ENCODE measurements at regions not wholly inside any gene's neighbourhood (a gene's known extent, or its start where the extent isn't known, plus 50 kb on each side); places are given as distances from the start of the nearest gene placed in this dataset.

GRCh38 chr14:71753976-71754375 lies 178.3 kb upstream of the RGS6 start:
- peaks cover 0 to 4% of the 10 kb centered on the region in 2 donors for H3K4me1 Mint-ChIP-seq
- no peaks in the 10 kb centered on the region for H3K9me3 Mint-ChIP-seq
- no peak for ATAC-seq
- H3K27me3 ChIP-seq (ENCODE audit: control insufficient read depth, insufficient read depth, low read length), result no peaks in the 10 kb centered on the region
- no peaks in the 10 kb centered on the region for H3K36me3 ChIP-seq (ENCODE audit: control insufficient read depth, insufficient read depth, low read length)
- H3K4me3 ChIP-seq (ENCODE audit: low read length), result no peak overlapping the region
- H3K9me3 ChIP-seq (ENCODE audit: control insufficient read depth, insufficient read depth, low read length), result no peaks in the 10 kb centered on the region
- H3K27ac ChIP-seq (ENCODE audit: low read length), result no peak overlapping the region
- H3K27ac Mint-ChIP-seq, result no peak overlapping the region
- no peaks in the 10 kb centered on the region for H3K27me3 Mint-ChIP-seq (ENCODE audit: low read depth in 2 of 2)
- DNase-seq, result no peak
- no peak for TF ChIP-seq CTCF (IDR thresholded peaks at IDR 0.05)
- H3K4me1 ChIP-seq (ENCODE audit: control insufficient read depth, insufficient read depth, low read length), result peaks cover 3% of the 10 kb centered on the region
- no peaks in the 10 kb centered on the region for H3K36me3 Mint-ChIP-seq
- H3K4me3 Mint-ChIP-seq, result no peak overlapping the region
- intact Hi-C loops (cut with micrococcal nuclease), result loop anchor here (1.0 to 2.0 kb wide), 3 partner anchors 433 to 650 kb away; partner anchors contain the start of gene SIPA1L1
- 89% methylated on average over 16 of the region's 16 CpGs for WGBS (ENCODE audit: insufficient coverage)

GRCh38 chr14:71754422-71755095 lies 177.7 kb upstream of the RGS6 start:
- DNase-seq (no peak), ATAC-seq (no peak)
- Mint-ChIP-seq H3K4me3 (no peak overlapping the region), H3K27me3 (ENCODE audit: low read depth in 2 of 2) (no peaks in the 10 kb centered on the region), H3K36me3 (no peaks in the 10 kb centered on the region), H3K9me3 (no peaks in the 10 kb centered on the region), H3K4me1 (peaks cover 0 to 4% of the 10 kb centered on the region in 2 donors), H3K27ac (no peak overlapping the region)
- no peak overlapping the region for H3K4me3 ChIP-seq (ENCODE audit: low read length)
- intact Hi-C loops (cut with micrococcal nuclease), result no loop called here
- 88% methylated on average over 17 of the region's 17 CpGs for WGBS (ENCODE audit: insufficient coverage)
- no peaks in the 10 kb centered on the region for H3K36me3 ChIP-seq (ENCODE audit: control insufficient read depth, insufficient read depth, low read length)
- TF ChIP-seq CTCF (IDR thresholded peaks at IDR 0.05), result no peak
- no peak overlapping the region for H3K27ac ChIP-seq (ENCODE audit: low read length)
- peaks cover 3% of the 10 kb centered on the region for H3K4me1 ChIP-seq (ENCODE audit: control insufficient read depth, insufficient read depth, low read length)
- no peaks in the 10 kb centered on the region for H3K27me3 ChIP-seq (ENCODE audit: control insufficient read depth, insufficient read depth, low read length)
- no peaks in the 10 kb centered on the region for H3K9me3 ChIP-seq (ENCODE audit: control insufficient read depth, insufficient read depth, low read length)

GRCh38 chr14:71758229-71758951 lies 173.8 kb upstream of the RGS6 start:
- ATAC-seq (no peak), DNase-seq (no peak)
- no peaks in the 10 kb centered on the region for H3K9me3 Mint-ChIP-seq
- no peak for TF ChIP-seq CTCF (IDR thresholded peaks at IDR 0.05)
- intact Hi-C loops (cut with micrococcal nuclease), result no loop called here
- no peaks in the 10 kb centered on the region for H3K36me3 ChIP-seq (ENCODE audit: control insufficient read depth, insufficient read depth, low read length)
- H3K4me1 Mint-ChIP-seq, result no peaks in the 10 kb centered on the region
- H3K9me3 ChIP-seq (ENCODE audit: control insufficient read depth, insufficient read depth, low read length), result no peaks in the 10 kb centered on the region
- H3K4me3 ChIP-seq (ENCODE audit: low read length), result no peak overlapping the region
- no peak overlapping the region for H3K27ac ChIP-seq (ENCODE audit: low read length)
- no peak overlapping the region for H3K4me3 Mint-ChIP-seq
- peaks cover 2% of the 10 kb centered on the region for H3K27me3 ChIP-seq (ENCODE audit: control insufficient read depth, insufficient read depth, low read length)
- WGBS (ENCODE audit: insufficient coverage), result 81% methylated on average over 12 of the region's 12 CpGs
- H3K27me3 Mint-ChIP-seq (ENCODE audit: low read depth in 2 of 2), result peaks cover 7 to 15% of the 10 kb centered on the region in 2 donors
- no peaks in the 10 kb centered on the region for H3K4me1 ChIP-seq (ENCODE audit: control insufficient read depth, insufficient read depth, low read length)
- H3K36me3 Mint-ChIP-seq, result no peaks in the 10 kb centered on the region
- no peak overlapping the region for H3K27ac Mint-ChIP-seq
